ENCODE measurements at regions not wholly inside any gene's neighbourhood (a gene's known extent, or its start where the extent isn't known, plus 50 kb on each side); places are given as distances from the start of the nearest gene placed in this dataset.

- no peak overlapping the region for H3K4me3 ChIP-seq (ENCODE audit: low read length)
- no peak for TF ChIP-seq CTCF (IDR thresholded peaks at IDR 0.05; ENCODE audit: insufficient read depth, low read depth, low read length, missing control alignments)
- peak; percentile 78 for DNase-seq (ENCODE audit: low read depth)
Observed at GRCh38 chr1:29398431-29398830, 162.1 kb downstream of the PTPRU start.

GRCh38 chr1:29397981-29398380, 161.7 kb downstream of the PTPRU start:
- no peak for TF ChIP-seq CTCF (IDR thresholded peaks at IDR 0.05; ENCODE audit: insufficient read depth, low read depth, low read length, missing control alignments)
- no peak overlapping the region for H3K4me3 ChIP-seq (ENCODE audit: low read length)
- DNase-seq (ENCODE audit: low read depth): no peak

GRCh38 chr1:29397256-29397590, 160.9 kb downstream of the PTPRU start:
- H3K4me3 ChIP-seq (ENCODE audit: low read length): no peak overlapping the region
- TF ChIP-seq CTCF (IDR thresholded peaks at IDR 0.05; ENCODE audit: insufficient read depth, low read depth, low read length, missing control alignments): no peak
- DNase-seq (ENCODE audit: low read depth): no peak

GRCh38 chr1:29396438-29397255, 160.3 kb downstream of the PTPRU start:
- peak; percentile 36 for TF ChIP-seq CTCF (IDR thresholded peaks at IDR 0.05; ENCODE audit: insufficient read depth, low read depth, low read length, missing control alignments)
- no peak overlapping the region for H3K4me3 ChIP-seq (ENCODE audit: low read length)
- DNase-seq (ENCODE audit: low read depth): peak; percentile 11

GRCh38 chr1:29395736-29396437, 159.6 kb downstream of the PTPRU start:
- no peak for DNase-seq (ENCODE audit: low read depth)
- TF ChIP-seq CTCF (IDR thresholded peaks at IDR 0.05; ENCODE audit: insufficient read depth, low read depth, low read length, missing control alignments): no peak
- no peak overlapping the region for H3K4me3 ChIP-seq (ENCODE audit: low read length)

GRCh38 chr1:29394521-29395225, 158.4 kb downstream of the PTPRU start:
- TF ChIP-seq CTCF (IDR thresholded peaks at IDR 0.05; ENCODE audit: insufficient read depth, low read depth, low read length, missing control alignments): no peak
- H3K4me3 ChIP-seq (ENCODE audit: low read length): no peak overlapping the region
- DNase-seq (ENCODE audit: low read depth): no peak

All from epithelial cell of esophagus (primary cell).